Bronchial epithelial cell (primary cell): ENCODE measurements at regions not wholly inside any gene's neighbourhood (a gene's known extent, or its start where the extent isn't known, plus 50 kb on each side); places are given as distances from the start of the nearest gene placed in this dataset.

Experiments used
- DNase-seq: peaks from one replicate; pipeline ENCODE4 v3.0.0-alpha.2; 2010; ENCODE audit warnings: low read depth
- FAIRE-seq: peaks from 2 replicates; lab custom pipeline; 2011; peaks lifted over from hg19 to GRCh38; lab: Jason Lieb, UNC
- H3K27me3 ChIP-seq: 2 replicates; pipeline ENCODE4 v1.5.1; 2011; ENCODE audit warnings: low read length; ENCODE audit not compliant: control insufficient read depth, insufficient read depth
- H3K36me3 ChIP-seq: 2 replicates; pipeline ENCODE4 v1.5.1; 2011; ENCODE audit warnings: low read length; ENCODE audit not compliant: control insufficient read depth, insufficient read depth
- H3K4me3 ChIP-seq: 2 replicates; pipeline ENCODE4 v1.5.1; 2011; ENCODE audit warnings: mild to moderate bottlenecking, low read depth, low read length, control low read depth
- TF ChIP-seq, protein P1 (sequence below): IDR thresholded peaks from 2 replicates; pipeline ENCODE4 v1.5.1; 2011; ENCODE audit warnings: mild to moderate bottlenecking, moderate library complexity, low read length, control low read depth, inconsistent platforms; ENCODE audit not compliant: insufficient read depth, severe bottlenecking

DNA sequence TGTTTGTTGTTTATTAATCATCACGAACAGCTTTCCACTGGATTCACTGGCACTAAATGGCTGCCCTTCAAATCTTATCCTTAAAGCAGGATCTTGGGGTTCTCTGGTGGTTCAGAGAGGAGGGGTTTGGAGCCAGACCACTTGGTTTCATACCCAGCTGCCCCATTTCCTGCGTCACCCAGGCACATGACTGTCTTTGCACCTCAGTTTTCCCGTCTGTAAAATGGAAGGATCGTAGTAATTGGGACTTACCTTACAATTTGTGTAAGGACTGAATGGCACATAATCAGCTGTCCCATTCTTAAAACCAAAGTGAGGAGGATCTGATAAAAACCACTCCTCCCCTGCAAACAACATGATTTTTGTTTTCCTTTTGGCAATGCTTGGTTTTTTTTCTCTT, 318.3 kb downstream of the ZNF536 start:
- no peak for FAIRE-seq
- no peaks in the 10 kb centered on the region for H3K27me3 ChIP-seq
- no peak overlapping the region for H3K4me3 ChIP-seq
- H3K36me3 ChIP-seq, result no peaks in the 10 kb centered on the region
- TF ChIP-seq, protein P1, sequence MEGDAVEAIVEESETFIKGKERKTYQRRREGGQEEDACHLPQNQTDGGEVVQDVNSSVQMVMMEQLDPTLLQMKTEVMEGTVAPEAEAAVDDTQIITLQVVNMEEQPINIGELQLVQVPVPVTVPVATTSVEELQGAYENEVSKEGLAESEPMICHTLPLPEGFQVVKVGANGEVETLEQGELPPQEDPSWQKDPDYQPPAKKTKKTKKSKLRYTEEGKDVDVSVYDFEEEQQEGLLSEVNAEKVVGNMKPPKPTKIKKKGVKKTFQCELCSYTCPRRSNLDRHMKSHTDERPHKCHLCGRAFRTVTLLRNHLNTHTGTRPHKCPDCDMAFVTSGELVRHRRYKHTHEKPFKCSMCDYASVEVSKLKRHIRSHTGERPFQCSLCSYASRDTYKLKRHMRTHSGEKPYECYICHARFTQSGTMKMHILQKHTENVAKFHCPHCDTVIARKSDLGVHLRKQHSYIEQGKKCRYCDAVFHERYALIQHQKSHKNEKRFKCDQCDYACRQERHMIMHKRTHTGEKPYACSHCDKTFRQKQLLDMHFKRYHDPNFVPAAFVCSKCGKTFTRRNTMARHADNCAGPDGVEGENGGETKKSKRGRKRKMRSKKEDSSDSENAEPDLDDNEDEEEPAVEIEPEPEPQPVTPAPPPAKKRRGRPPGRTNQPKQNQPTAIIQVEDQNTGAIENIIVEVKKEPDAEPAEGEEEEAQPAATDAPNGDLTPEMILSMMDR, result no peak
- no peak for DNase-seq

DNA sequence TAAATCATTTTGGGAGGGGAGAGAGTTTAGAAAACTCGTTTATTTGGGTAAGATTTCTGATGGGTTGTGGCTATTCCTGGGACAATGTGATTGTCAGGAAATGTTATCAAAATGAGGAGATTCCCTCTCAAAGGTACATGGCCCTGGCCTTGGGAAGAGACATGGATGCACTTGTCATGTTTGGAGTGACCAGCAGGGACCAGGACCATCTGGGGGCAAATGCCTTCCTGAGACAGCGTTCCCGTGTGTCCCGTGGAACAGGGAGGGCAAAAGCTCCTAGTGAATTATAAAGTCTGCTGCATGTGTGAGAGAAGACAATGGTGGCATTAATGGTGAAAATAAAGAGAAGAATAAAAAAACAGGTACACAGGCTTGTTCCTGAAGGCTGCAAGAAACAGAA, 317.3 kb downstream of the ZNF536 start:
- DNase-seq, result no peak
- Histone ChIP-seq H3K27me3 (no peaks in the 10 kb centered on the region), H3K36me3 (no peaks in the 10 kb centered on the region), H3K4me3 (no peak overlapping the region)
- no peak for FAIRE-seq
- TF ChIP-seq, protein P1, result no peak

DNA sequence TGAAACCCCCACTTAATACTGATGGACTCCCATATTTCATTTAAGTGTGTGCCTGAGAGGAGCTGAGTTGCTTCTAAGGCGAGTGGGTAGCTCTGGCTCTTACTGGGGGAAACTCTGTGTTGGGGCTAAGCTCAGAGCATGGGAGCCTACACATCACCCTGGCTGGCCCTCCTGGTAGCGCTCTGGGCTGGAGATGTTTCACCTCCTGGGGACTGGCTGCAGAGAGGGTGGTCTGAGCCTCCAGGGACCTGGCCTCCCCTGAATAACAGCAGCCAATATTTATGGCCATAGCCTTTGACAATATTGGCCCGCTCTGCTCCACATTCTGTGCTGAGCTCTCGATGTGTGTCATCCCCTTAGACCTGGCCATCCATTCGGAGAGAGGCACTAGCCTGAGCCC, 316.5 kb downstream of the ZNF536 start:
- TF ChIP-seq, protein P1, result no peak
- FAIRE-seq (no peak), DNase-seq (no peak)
- Histone ChIP-seq H3K4me3 (no peak overlapping the region), H3K36me3 (no peaks in the 10 kb centered on the region), H3K27me3 (no peaks in the 10 kb centered on the region)

DNA sequence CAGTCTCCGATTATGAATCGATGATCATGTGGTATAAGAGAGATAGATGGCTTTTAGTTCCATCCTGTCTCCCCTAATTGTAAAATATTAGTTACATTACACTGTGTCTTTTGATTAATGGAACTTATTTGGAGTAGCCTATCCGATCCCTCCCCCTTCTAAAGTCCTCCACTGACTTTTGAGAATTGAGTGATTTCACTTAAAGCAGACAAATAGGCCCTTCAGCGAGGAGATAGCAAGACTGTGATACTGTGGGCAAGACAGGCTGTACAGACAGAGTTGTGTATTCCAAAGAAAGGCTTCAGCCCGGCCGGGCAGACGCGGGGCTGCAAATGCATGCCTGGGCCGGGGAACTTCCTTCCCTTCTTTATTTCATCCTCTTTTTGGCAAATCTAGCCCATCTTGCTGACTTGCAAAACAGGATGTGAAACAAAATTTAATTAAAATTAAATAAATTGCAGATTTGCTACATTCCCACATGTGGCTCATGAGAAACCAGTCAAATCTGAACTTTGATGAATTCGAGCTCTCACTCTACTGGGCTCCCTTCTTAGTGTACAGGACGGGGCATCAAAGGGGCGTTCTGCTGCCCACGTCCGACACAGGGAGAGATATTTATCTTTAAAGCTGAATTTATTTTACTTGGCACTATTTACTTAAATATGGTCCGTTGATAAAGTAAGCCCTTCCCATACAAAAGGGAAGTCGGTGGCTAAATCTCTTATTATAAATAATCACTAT, 314.8 kb downstream of the ZNF536 start:
- TF ChIP-seq, protein P1, result no peak
- H3K4me3 ChIP-seq, result no peak overlapping the region
- H3K27me3 ChIP-seq, result no peaks in the 10 kb centered on the region
- DNase-seq, result no peak
- no peak for FAIRE-seq
- no peaks in the 10 kb centered on the region for H3K36me3 ChIP-seq

DNA sequence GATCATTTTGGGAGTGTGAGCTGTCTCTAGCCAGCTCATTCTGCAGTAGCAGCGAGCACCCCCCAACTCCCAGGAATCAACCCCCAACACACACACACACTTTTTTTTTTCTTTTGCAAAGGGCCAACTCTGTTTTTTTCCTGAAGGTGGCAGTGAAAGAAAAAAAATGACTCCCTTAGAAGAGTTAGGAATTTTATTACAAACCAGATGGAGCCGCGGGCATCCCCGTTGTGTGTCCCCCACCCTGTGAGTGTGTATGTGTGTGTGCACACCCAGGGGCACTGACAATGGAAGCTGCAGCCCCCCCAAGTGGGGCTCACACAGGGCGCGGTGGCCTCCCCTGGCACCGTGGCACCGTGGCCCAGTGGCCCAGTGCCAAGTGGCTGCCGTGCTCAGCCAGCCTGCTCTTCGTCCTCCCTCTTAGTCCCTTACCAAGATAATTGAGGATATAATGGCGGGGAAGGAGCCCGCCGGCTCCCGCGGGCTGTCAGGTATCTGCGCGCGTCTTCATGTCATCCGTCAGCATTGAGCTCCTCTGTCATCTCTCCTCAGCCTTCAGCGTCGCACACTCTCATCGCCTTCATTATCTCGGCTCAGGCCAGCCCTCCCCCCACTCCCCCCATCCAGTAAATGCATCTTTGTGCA, 314.1 kb downstream of the ZNF536 start:
- Histone ChIP-seq H3K27me3 (no peaks in the 10 kb centered on the region), H3K4me3 (no peak overlapping the region), H3K36me3 (no peaks in the 10 kb centered on the region)
- no peak for FAIRE-seq
- TF ChIP-seq, protein P1, result no peak
- no peak for DNase-seq
